HCT116 (cell line): ENCODE measurements at regions not wholly inside any gene's neighbourhood (a gene's known extent, or its start where the extent isn't known, plus 50 kb on each side); places are given as distances from the start of the nearest gene placed in this dataset.

Experiments
- ATAC-seq: fragments of 200-7000 bp; cut with Tn5 transposase; 2 replicates; pipeline ENCODE4 v1.9.1; 2020; ENCODE audit warnings: mild to moderate bottlenecking, moderate library complexity
- BruUV-seq: library from RNA; stranded (reverse); fragments of 400-500 nt; replicated peaks from 2 replicates; lab custom pipeline; 2021; lab: Mats Ljungman, UMichigan
- CTCF ChIA-PET: fragments of 300-600 bp; sonication (Branson Sonifier 250); formaldehyde crosslinking; loops from one replicate; lab custom pipeline; 2021; ENCODE audit warnings: antibody characterized with exemption; lab: Charles Lee
- POLR2A ChIA-PET: fragments of 300-600, 350-600 bp; sonication (Branson Sonifier 250); formaldehyde crosslinking; loops from one replicate; lab custom pipeline; 2021; ENCODE audit warnings: antibody characterized with exemption; lab: Charles Lee
- RAD21 ChIA-PET, 2 experiments: fragments of 300-600 bp; sonication (Branson Sonifier 250); formaldehyde crosslinking; loops; one replicate each; lab custom pipeline; 2023; ENCODE audit warnings: low total read pairs in 2 of 2; ENCODE audit not compliant: uncharacterized antibody in 2 of 2, unreplicated experiment in 2 of 2, low non-redundant PET in 1 of 2; lab: Charles Lee
- DNase-seq: peaks from one replicate; pipeline ENCODE4 v3.0.0-alpha.2; 2010; ENCODE audit warnings: low read depth, low spot score
- H2AFZ ChIP-seq: fragments of 200-600 bp; shearing (Covaris generic), sonication (generic); 2 replicates; pipeline ENCODE4 v1.6.1; 2017; ENCODE audit warnings: low read depth, mixed run types, mixed read lengths, antibody characterized with exemption, low read length; ENCODE audit not compliant: poor library complexity, severe bottlenecking
- H3K27ac ChIP-seq: 2 replicates; pipeline ENCODE4 v1.5.1; 2012; ENCODE audit warnings: low read depth, low read length
- H3K27me3 ChIP-seq: fragments of 200-600 bp; sonication (generic); 2 replicates; pipeline ENCODE4 v1.6.1; 2016; ENCODE audit warnings: mixed run types, low read length, mixed read lengths; ENCODE audit not compliant: insufficient read depth
- H3K36me3 ChIP-seq, 2 experiments: fragments of 200-500 bp in 1 of 2; fragments of 200-600 bp in 1 of 2; sonication (Bioruptor generic) in 1 of 2; sonication (generic) in 1 of 2; 2 replicates each; pipeline versions ENCODE4 v1.5.1 to v1.6.1; 2014 to 2016; ENCODE audit warnings: low read length in 2 of 2, inconsistent platforms in 1 of 2, mixed read lengths in 1 of 2, mixed run types in 1 of 2; ENCODE audit not compliant: insufficient read depth in 2 of 2, control insufficient read depth in 1 of 2
- H3K4me1 ChIP-seq, 2 experiments: fragments of 200-600 bp in 1 of 2; sonication (generic) in 1 of 2; 2 replicates each; pipeline versions ENCODE4 v1.5.1 to v1.6.1; 2012 to 2017; ENCODE audit warnings: low read length in 2 of 2, inconsistent platforms in 1 of 2, mild to moderate bottlenecking in 1 of 2, mixed read lengths in 1 of 2, mixed run types in 1 of 2, moderate library complexity in 1 of 2; ENCODE audit not compliant: insufficient read depth in 2 of 2, control insufficient read depth in 1 of 2
- H3K4me2 ChIP-seq: fragments of 200-600 bp; sonication (generic); 2 replicates; pipeline ENCODE4 v1.6.1; 2017; ENCODE audit warnings: mixed run types, low read length, mixed read lengths
- H3K4me3 ChIP-seq, 2 experiments: fragments of 200-600 bp in 1 of 2; sonication (generic) in 1 of 2; replicated peaks in 1 of 2; 2 replicates each; pipeline ENCODE4 v1.5.1; 2011 to 2016; ENCODE audit warnings: low read length in 2 of 2, control low read depth in 1 of 2, low read depth in 1 of 2, mild to moderate bottlenecking in 1 of 2, mixed read lengths in 1 of 2, mixed run types in 1 of 2
- H3K79me2 ChIP-seq: fragments of 200-600 bp; sonication (generic); 2 replicates; pipeline ENCODE4 v1.6.1; 2017; ENCODE audit warnings: mild to moderate bottlenecking, mixed run types, low read length, moderate library complexity, mixed read lengths; ENCODE audit not compliant: insufficient read depth
- H3K9ac ChIP-seq: fragments of 200-600 bp; sonication (generic); 2 replicates; pipeline ENCODE4 v1.6.1; 2016; ENCODE audit warnings: low read length, mixed read lengths
- H3K9me2 ChIP-seq: fragments of 200-600 bp; sonication (generic), shearing (Covaris generic); 2 replicates; pipeline ENCODE4 v1.6.1; 2017; ENCODE audit warnings: mixed run types, mild to moderate bottlenecking, moderate library complexity; ENCODE audit not compliant: insufficient read depth
- H3K9me3 ChIP-seq, 2 experiments: fragments of 200-500 bp in 1 of 2; fragments of 200-600 bp in 1 of 2; sonication (Bioruptor generic) in 1 of 2; sonication (generic) in 1 of 2; 2 replicates each; pipeline ENCODE4 v1.6.1; 2014 to 2017; ENCODE audit warnings: low read length in 2 of 2, mixed read lengths in 2 of 2, inconsistent platforms in 1 of 2, low read depth in 1 of 2, mild to moderate bottlenecking in 1 of 2, mixed run types in 1 of 2, moderate library complexity in 1 of 2; ENCODE audit not compliant: control insufficient read depth in 1 of 2, insufficient read depth in 1 of 2
- H4K20me1 ChIP-seq: fragments of 200-600 bp; sonication (generic), shearing (Covaris generic); 2 replicates; pipeline ENCODE4 v1.6.1; 2017; ENCODE audit warnings: mixed run types, mild to moderate bottlenecking, moderate library complexity; ENCODE audit not compliant: insufficient read depth
- EZH2 ChIP-seq: fragments of 200-600 bp; sonication (generic); IDR thresholded peaks from 2 replicates; pipeline ENCODE4 v1.6.1; 2017; ENCODE audit warnings: antibody characterized with exemption, mixed run types
- EZH2phosphoT487 ChIP-seq: fragments of 200-600 bp; IDR thresholded peaks from 2 replicates; pipeline ENCODE4 v1.6.1; 2018; ENCODE audit warnings: antibody characterized with exemption, borderline replicate concordance
- POLR2A ChIP-seq: IDR thresholded peaks from 2 replicates; pipeline ENCODE4 v1.7.0; 2011; ENCODE audit warnings: borderline replicate concordance; ENCODE audit not compliant: insufficient read depth, insufficient read length; ENCODE audit errors: extremely low read depth
- POLR2AphosphoS5 ChIP-seq: IDR thresholded peaks from 2 replicates; pipeline ENCODE4 v1.6.1; 2011; ENCODE audit warnings: mild to moderate bottlenecking, low read depth, low read length, moderate library complexity
- RAD21 ChIP-seq: IDR thresholded peaks from 2 replicates; pipeline ENCODE4 v1.6.1; 2012; ENCODE audit warnings: low read depth, mild to moderate bottlenecking
- SP1 ChIP-seq: IDR thresholded peaks from 2 replicates; pipeline ENCODE4 v1.6.1; 2012; ENCODE audit warnings: low read depth
- YY1 ChIP-seq: IDR thresholded peaks from 2 replicates; pipeline ENCODE4 v1.6.1; 2011; ENCODE audit warnings: low read length, low read depth, moderate library complexity, mild to moderate bottlenecking; ENCODE audit not compliant: insufficient replicate concordance; ENCODE audit errors: extremely low read depth
- ZFX ChIP-seq: fragments of 450-650 bp; IDR thresholded peaks from 2 replicates; pipeline ENCODE4 v1.6.1; 2017
- ZNF274 ChIP-seq: fragments of 200-500 bp; sonication (Bioruptor generic); IDR thresholded peaks from 2 replicates; pipeline ENCODE4 v1.6.1; 2014; ENCODE audit warnings: mild to moderate bottlenecking, low read depth, low read length, inconsistent platforms
- intact Hi-C: fragments of 100-400 bp; cut with micrococcal nuclease; formaldehyde crosslinking; loops from 2 replicates; pipeline ENCODE4 v1.10.0; 2022
- TF ChIP-seq, protein P1 (sequence below): IDR thresholded peaks from 2 replicates; pipeline ENCODE4 v1.6.1; 2012; ENCODE audit warnings: low read depth
- TF ChIP-seq, protein P2 (sequence below): IDR thresholded peaks from 2 replicates; pipeline ENCODE4 v1.6.1; 2012

DNA sequence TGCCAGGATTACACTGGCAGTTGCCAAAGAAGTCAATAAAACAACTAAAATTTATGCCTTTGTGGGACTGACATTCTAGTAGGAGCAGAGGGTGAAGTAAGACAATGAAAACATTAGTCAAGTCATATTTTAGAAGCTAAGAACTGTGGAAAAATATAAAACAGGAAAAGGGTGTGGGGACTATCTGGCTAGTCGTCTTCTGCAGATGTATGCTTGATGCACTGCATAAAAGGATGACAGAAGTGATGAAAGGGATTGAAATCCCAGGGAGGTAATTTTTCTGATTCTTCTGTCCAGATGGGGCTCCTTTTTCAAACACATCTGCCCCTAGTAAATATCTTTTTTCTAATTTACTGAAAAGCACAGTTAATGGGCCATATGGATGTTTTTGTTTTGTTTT, 706.3 kb downstream of the ADGRL2 start:
- ChIA-PET RAD21 (no interaction called here), CTCF (no interaction called here), POLR2A (no interaction called here)
- Histone ChIP-seq H3K27ac (no peak overlapping the region), H3K27me3 (no peaks in the 10 kb centered on the region), H3K9ac (no peak overlapping the region), H3K36me3 (no peaks in the 10 kb centered on the region), H4K20me1 (no peaks in the 10 kb centered on the region), H3K9me3 (peaks cover 5 to 8% of the 10 kb centered on the region in 2 experiments; a peak in 2 of 4 replicates), H2AFZ (no peak overlapping the region), H3K4me1 (no peaks in the 10 kb centered on the region), H3K4me3 (no peak overlapping the region), H3K4me2 (no peak overlapping the region), H3K79me2 (no peaks in the 10 kb centered on the region), H3K9me2 (no peaks in the 10 kb centered on the region)
- TF ChIP-seq POLR2AphosphoS5 (no peak), EZH2phosphoT487 (no peak), ZFX (no peak), YY1 (no peak), POLR2A (no peak), SP1 (no peak), EZH2 (no peak), ZNF274 (no peak), RAD21 (no peak)
- TF ChIP-seq, protein P1, sequence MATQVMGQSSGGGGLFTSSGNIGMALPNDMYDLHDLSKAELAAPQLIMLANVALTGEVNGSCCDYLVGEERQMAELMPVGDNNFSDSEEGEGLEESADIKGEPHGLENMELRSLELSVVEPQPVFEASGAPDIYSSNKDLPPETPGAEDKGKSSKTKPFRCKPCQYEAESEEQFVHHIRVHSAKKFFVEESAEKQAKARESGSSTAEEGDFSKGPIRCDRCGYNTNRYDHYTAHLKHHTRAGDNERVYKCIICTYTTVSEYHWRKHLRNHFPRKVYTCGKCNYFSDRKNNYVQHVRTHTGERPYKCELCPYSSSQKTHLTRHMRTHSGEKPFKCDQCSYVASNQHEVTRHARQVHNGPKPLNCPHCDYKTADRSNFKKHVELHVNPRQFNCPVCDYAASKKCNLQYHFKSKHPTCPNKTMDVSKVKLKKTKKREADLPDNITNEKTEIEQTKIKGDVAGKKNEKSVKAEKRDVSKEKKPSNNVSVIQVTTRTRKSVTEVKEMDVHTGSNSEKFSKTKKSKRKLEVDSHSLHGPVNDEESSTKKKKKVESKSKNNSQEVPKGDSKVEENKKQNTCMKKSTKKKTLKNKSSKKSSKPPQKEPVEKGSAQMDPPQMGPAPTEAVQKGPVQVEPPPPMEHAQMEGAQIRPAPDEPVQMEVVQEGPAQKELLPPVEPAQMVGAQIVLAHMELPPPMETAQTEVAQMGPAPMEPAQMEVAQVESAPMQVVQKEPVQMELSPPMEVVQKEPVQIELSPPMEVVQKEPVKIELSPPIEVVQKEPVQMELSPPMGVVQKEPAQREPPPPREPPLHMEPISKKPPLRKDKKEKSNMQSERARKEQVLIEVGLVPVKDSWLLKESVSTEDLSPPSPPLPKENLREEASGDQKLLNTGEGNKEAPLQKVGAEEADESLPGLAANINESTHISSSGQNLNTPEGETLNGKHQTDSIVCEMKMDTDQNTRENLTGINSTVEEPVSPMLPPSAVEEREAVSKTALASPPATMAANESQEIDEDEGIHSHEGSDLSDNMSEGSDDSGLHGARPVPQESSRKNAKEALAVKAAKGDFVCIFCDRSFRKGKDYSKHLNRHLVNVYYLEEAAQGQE = no peak
- TF ChIP-seq, protein P2, sequence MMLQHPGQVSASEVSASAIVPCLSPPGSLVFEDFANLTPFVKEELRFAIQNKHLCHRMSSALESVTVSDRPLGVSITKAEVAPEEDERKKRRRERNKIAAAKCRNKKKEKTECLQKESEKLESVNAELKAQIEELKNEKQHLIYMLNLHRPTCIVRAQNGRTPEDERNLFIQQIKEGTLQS = no peak
- intact Hi-C loops = no loop called here
- no peak for DNase-seq
- no TSS peak for BruUV-seq
- no peak for ATAC-seq
